Neural crest cell (in vitro differentiated cells): ENCODE measurements at regions not wholly inside any gene's neighbourhood (a gene's known extent, or its start where the extent isn't known, plus 50 kb on each side); places are given as distances from the start of the nearest gene placed in this dataset.

Source experiments
- DNase-seq: peaks from one replicate; pipeline ENCODE4 v3.0.0; 2021; ENCODE audit warnings: low read depth, mixed read lengths, low spot score
- H3K27ac Mint-ChIP-seq: one replicate; pipeline ENCODE4 v1.8.0; 2021; ENCODE audit warnings: mild to moderate bottlenecking, mixed read lengths; ENCODE audit not compliant: unreplicated experiment
- H3K27me3 Mint-ChIP-seq: 2 replicates; pipeline ENCODE4 v1.8.0; 2021; ENCODE audit warnings: low read depth, mild to moderate bottlenecking, mixed read lengths
- H3K36me3 Mint-ChIP-seq: 2 replicates; pipeline ENCODE4 v1.8.0; 2021; ENCODE audit warnings: low read depth, mild to moderate bottlenecking, mixed read lengths
- H3K4me1 Mint-ChIP-seq: 2 replicates; pipeline ENCODE4 v1.8.0; 2021; ENCODE audit warnings: mixed read lengths
- H3K4me3 Mint-ChIP-seq: one replicate; pipeline ENCODE4 v1.8.0; 2021; ENCODE audit warnings: mild to moderate bottlenecking, mixed read lengths
- H3K9me3 Mint-ChIP-seq: 2 replicates; pipeline ENCODE4 v1.8.0; 2021; ENCODE audit warnings: mixed read lengths
- TF ChIP-seq, protein P1 (sequence below): fragments of 200-600 bp; sonication (generic); conservative IDR thresholded peaks from 2 replicates; pipeline ENCODE4 v1.5.0; 2021; ENCODE audit warnings: antibody characterized with exemption, mild to moderate bottlenecking

DNA sequence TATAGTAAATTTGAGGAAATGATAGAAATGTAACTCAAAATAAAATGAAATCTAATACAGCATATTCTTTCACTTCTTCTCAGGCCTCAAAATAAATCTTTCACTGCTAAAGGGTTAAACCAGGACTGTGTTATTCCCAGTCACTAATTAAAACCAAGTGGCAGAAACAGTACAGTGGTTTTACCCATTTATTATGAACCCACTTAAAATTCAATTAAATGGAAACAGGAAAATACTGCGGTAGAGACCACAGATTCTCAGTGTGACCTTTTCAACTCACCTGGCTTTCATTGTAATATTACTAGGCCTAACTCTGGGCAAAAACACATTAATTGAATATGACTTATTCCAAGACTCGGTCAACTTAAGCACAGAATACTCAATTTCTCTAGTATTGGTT is 176.5 kb upstream of the DKK2 start:
- no peak for DNase-seq
- Mint-ChIP-seq H3K27ac (no peak overlapping the region), H3K27me3 (no peaks in the 10 kb centered on the region)

DNA sequence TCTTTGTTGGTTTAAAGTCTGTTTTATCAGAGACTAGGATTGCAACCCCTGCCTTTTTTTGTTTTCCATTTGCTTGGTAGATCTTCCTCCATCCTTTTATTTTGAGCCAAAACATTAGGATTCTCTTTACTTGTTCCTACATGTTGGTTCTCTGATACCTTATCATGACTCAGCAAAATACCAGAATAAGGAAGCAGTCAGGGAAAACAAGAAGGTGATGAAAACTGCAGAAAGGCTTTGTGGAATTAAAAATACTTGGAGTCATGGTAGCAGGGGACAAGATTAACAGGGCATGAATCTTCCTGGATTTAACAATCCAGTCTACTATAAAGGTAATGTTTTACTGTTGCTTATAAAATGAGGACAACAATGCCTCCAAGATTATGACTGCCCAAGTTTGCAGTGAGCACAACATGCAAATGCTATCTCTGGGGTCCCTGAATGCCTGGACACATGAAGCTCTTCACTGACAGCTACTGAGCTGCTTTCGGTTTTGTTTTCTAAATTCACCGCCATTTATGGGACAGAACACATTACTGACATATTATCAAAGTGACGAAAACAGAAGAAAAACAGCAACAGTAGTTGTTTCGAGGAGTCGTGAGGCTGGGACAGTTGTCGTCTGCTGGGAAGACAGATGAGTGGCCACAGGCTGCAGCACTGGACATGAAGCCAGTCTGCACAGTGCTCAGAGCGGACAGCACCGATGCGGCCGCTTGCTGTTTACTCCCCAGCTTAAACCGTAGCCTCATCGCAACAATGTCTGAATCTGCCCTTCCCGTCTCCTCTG is 174.5 kb upstream of the DKK2 start:
- no peaks in the 10 kb centered on the region for H3K27me3 Mint-ChIP-seq
- TF ChIP-seq, protein P1, sequence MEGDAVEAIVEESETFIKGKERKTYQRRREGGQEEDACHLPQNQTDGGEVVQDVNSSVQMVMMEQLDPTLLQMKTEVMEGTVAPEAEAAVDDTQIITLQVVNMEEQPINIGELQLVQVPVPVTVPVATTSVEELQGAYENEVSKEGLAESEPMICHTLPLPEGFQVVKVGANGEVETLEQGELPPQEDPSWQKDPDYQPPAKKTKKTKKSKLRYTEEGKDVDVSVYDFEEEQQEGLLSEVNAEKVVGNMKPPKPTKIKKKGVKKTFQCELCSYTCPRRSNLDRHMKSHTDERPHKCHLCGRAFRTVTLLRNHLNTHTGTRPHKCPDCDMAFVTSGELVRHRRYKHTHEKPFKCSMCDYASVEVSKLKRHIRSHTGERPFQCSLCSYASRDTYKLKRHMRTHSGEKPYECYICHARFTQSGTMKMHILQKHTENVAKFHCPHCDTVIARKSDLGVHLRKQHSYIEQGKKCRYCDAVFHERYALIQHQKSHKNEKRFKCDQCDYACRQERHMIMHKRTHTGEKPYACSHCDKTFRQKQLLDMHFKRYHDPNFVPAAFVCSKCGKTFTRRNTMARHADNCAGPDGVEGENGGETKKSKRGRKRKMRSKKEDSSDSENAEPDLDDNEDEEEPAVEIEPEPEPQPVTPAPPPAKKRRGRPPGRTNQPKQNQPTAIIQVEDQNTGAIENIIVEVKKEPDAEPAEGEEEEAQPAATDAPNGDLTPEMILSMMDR = no peak
- no peaks in the 10 kb centered on the region for H3K4me1 Mint-ChIP-seq
- no peaks in the 10 kb centered on the region for H3K9me3 Mint-ChIP-seq
- no peak overlapping the region for H3K4me3 Mint-ChIP-seq
- DNase-seq = no peak
- H3K27ac Mint-ChIP-seq = no peak overlapping the region
- no peaks in the 10 kb centered on the region for H3K36me3 Mint-ChIP-seq

More for the DNA sequence above, 176.5 kb upstream of the DKK2 start:
- Mint-ChIP-seq H3K4me1 (no peaks in the 10 kb centered on the region), H3K4me3 (no peak overlapping the region), H3K36me3 (no peaks in the 10 kb centered on the region), H3K9me3 (no peaks in the 10 kb centered on the region)
- TF ChIP-seq, protein P1 = no peak

DNA sequence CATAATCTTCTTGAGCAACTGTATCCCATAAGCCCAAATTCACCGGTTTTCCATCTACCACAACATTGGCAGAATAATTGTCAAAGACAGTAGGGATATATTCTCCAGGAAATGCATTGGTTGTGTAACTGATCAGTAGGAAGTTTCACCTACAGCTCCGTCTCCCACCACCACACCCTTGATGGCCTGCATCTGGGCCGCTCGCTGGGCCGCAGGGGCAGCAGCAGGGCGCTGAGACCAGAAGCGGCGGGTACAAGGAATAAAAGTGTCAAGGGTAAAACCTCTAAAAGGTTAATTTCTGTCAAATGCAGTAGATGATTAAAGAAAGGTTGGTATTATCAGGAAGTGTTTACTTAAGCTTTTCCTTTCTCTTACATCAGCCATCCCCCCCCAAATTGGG is 167.6 kb upstream of the DKK2 start:
- TF ChIP-seq, protein P1 = no peak
- Mint-ChIP-seq H3K4me1 (no peaks in the 10 kb centered on the region), H3K9me3 (no peaks in the 10 kb centered on the region), H3K27me3 (no peaks in the 10 kb centered on the region), H3K4me3 (no peak overlapping the region), H3K27ac (no peak overlapping the region), H3K36me3 (no peaks in the 10 kb centered on the region)
- DNase-seq = no peak

DNA sequence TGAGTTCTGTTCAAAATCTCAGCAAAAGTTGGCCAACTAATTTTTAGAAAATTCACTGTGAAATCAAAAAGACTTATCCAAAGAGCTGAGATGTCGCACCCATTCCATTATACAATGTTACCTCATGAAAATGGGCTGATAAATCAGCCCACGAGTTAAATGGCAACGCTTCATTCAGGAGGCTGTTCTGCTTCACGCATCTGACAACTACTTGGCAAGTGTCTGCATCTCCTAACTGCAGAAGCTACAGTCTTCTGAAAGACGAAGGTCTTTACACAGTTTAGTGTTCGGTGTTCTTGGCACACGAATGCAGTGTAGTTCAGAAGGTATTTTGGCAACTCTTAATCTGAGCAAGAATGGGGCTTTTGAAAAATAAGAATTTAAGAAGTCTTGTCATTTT is 166.6 kb upstream of the DKK2 start:
- Mint-ChIP-seq H3K27me3 (no peaks in the 10 kb centered on the region), H3K36me3 (no peaks in the 10 kb centered on the region), H3K4me1 (no peaks in the 10 kb centered on the region), H3K4me3 (no peak overlapping the region), H3K9me3 (no peaks in the 10 kb centered on the region), H3K27ac (no peak overlapping the region)
- TF ChIP-seq, protein P1 = no peak
- no peak for DNase-seq

DNA sequence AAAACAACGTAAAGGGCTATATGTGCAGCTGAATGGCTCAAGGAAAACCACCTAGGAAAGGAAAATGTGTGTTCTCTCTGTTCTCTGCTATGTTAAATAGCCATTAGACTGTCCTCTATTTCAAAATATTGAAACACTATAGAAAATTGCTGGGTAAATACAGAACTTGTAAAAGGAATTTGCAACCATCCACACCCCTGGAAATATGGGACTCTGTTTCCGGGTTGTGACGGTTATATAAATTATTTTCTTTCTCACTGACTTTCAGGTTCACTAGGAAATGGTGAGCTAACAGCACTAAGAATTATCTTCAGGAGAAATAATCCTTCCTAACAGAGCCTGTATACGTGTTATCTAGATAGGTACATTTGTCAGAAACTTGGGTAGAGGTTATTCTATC is 161.0 kb upstream of the DKK2 start:
- DNase-seq = no peak
- peaks cover 3% of the 10 kb centered on the region for H3K9me3 Mint-ChIP-seq
- TF ChIP-seq, protein P1 = no peak
- H3K36me3 Mint-ChIP-seq = no peaks in the 10 kb centered on the region
- H3K27ac Mint-ChIP-seq = no peak overlapping the region
- H3K4me1 Mint-ChIP-seq = no peaks in the 10 kb centered on the region
- no peak overlapping the region for H3K4me3 Mint-ChIP-seq
- H3K27me3 Mint-ChIP-seq = no peaks in the 10 kb centered on the region
